Tibial nerve (tissue), 4 donors: ENCODE measurements at regions not wholly inside any gene's neighbourhood (a gene's known extent, or its start where the extent isn't known, plus 50 kb on each side); places are given as distances from the start of the nearest gene placed in this dataset.

Source experiments
- EP300 ChIP-seq, 2 donors: sonication (generic); formaldehyde crosslinking; IDR thresholded peaks; one replicate each; pipeline ENCODE4 v1.6.1; 2017; ENCODE audit warnings: antibody characterized with exemption in 2 of 2, mild to moderate bottlenecking in 1 of 2
- POLR2A ChIP-seq, 2 donors: fragments of 450-650 bp; IDR thresholded peaks; one replicate each; pipeline ENCODE4 v1.6.1; 2017; ENCODE audit warnings: antibody characterized with exemption in 2 of 2, mild to moderate bottlenecking in 2 of 2, moderate library complexity in 2 of 2
- TF ChIP-seq, protein P1 (sequence below), 5 experiments: fragments of 200-600 bp in 3 of 5; fragments of 450-650 bp in 2 of 5; sonication (generic) in 3 of 5; IDR thresholded peaks; one replicate each; pipeline ENCODE4 v1.5.1; 2016 to 2019; ENCODE audit warnings: antibody characterized with exemption in 5 of 5, mild to moderate bottlenecking in 3 of 5, moderate library complexity in 2 of 5

DNA sequence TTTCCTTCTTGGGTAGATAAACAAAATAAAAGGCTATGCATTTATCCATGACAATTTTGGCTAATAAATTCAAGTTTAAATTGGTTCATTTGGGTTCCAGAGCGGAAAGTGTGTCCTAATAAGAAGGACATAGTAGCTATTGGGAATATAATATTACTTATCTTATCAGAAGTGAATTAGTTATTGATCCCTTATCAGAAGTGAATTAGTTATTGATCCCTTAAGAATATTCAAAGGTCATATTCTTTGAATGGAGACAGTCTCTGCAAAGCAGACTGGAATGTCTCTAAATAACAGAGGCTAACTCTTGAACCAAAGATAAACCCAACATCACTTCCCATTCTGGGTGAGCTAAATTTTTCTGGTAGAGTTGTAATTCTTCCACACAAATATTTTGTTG is 290.7 kb upstream of the BCHE start:
- TF ChIP-seq, protein P1, sequence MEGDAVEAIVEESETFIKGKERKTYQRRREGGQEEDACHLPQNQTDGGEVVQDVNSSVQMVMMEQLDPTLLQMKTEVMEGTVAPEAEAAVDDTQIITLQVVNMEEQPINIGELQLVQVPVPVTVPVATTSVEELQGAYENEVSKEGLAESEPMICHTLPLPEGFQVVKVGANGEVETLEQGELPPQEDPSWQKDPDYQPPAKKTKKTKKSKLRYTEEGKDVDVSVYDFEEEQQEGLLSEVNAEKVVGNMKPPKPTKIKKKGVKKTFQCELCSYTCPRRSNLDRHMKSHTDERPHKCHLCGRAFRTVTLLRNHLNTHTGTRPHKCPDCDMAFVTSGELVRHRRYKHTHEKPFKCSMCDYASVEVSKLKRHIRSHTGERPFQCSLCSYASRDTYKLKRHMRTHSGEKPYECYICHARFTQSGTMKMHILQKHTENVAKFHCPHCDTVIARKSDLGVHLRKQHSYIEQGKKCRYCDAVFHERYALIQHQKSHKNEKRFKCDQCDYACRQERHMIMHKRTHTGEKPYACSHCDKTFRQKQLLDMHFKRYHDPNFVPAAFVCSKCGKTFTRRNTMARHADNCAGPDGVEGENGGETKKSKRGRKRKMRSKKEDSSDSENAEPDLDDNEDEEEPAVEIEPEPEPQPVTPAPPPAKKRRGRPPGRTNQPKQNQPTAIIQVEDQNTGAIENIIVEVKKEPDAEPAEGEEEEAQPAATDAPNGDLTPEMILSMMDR (IDR thresholded peaks at IDR 0.05), result no peak
- no peak for TF ChIP-seq POLR2A (IDR thresholded peaks at IDR 0.05)
- TF ChIP-seq EP300 (IDR thresholded peaks at IDR 0.05), result no peak
